K562 (cell line): ENCODE measurements at regions not wholly inside any gene's neighbourhood (a gene's known extent, or its start where the extent isn't known, plus 50 kb on each side); places are given as distances from the start of the nearest gene placed in this dataset.

Source experiments
- ATAC-seq: fragments of 200-7000 bp; cut with Tn5 transposase; 3 replicates; pipeline ENCODE4 v1.9.1; 2020; ENCODE audit warnings: moderate library complexity
- BruUV-seq: library from RNA; stranded (reverse); fragments of 400-500 nt; replicated peaks from 2 replicates; lab custom pipeline; 2021; lab: Mats Ljungman, UMichigan
- CTCF ChIA-PET: fragments of 300-600 bp; formaldehyde crosslinking; extraction: SDS; loops from one replicate; lab custom pipeline; 2021; ENCODE audit warnings: low intra/inter-chr PET ratio; lab: Yijun Ruan, JAX
- POLR2A ChIA-PET: fragments of 300-600, 350-650 bp; sonication (Branson Sonifier 250); formaldehyde crosslinking; extraction: SDS; loops from one replicate; lab custom pipeline; 2021; ENCODE audit warnings: antibody characterized with exemption, inconsistent platforms; lab: Yijun Ruan, JAX
- DNase-seq, 4 experiments: peaks; one replicate each; pipeline versions ENCODE4 v3.0.0 to v3.0.0-alpha.2; 2011 to 2018; ENCODE audit warnings: low spot score in 3 of 4, mixed read lengths in 3 of 4; ENCODE audit errors: extremely low read depth in 1 of 4
- FAIRE-seq: peaks from 2 replicates; lab custom pipeline; 2011; peaks lifted over from hg19 to GRCh38; lab: Jason Lieb, UNC
- H2AFZ ChIP-seq: 2 replicates; pipeline ENCODE4 v1.6.0; 2011; ENCODE audit warnings: low read depth, low read length, control low read depth, inconsistent platforms
- H3K27ac ChIP-seq: fragments of 200-600 bp; 3 replicates; pipeline ENCODE4 v1.8.0; 2011; ENCODE audit warnings: low read depth, mild to moderate bottlenecking, control low read depth, inconsistent platforms, low read length, moderate library complexity, mixed read lengths; ENCODE audit errors: extremely low read depth
- H3K27me3 ChIP-seq, 2 experiments: fragments of 300-600 bp in 1 of 2; 2 replicates in 1 of 2; 3 replicates in 1 of 2; pipeline versions ENCODE4 v1.6.0 to v1.8.0; 2011; ENCODE audit warnings: inconsistent platforms in 2 of 2, low read length in 2 of 2, mild to moderate bottlenecking in 1 of 2, mixed read lengths in 1 of 2, moderate library complexity in 1 of 2; ENCODE audit not compliant: control insufficient read depth in 2 of 2, insufficient read depth in 2 of 2
- H3K36me3 ChIP-seq: fragments of 300-600 bp; 3 replicates; pipeline ENCODE4 v1.8.0; 2011; ENCODE audit warnings: mild to moderate bottlenecking, low read length, inconsistent platforms; ENCODE audit not compliant: control insufficient read depth, insufficient read depth
- H3K4me1 ChIP-seq, 2 experiments: fragments of 200-600 bp in 1 of 2; replicated peaks in 1 of 2; 2 replicates in 1 of 2; 3 replicates in 1 of 2; pipeline versions ENCODE4 v1.5.1 to v1.8.0; 2011; ENCODE audit warnings: inconsistent platforms in 2 of 2, low read length in 2 of 2, mild to moderate bottlenecking in 1 of 2, mixed read lengths in 1 of 2, moderate library complexity in 1 of 2; ENCODE audit not compliant: control insufficient read depth in 2 of 2, insufficient read depth in 2 of 2
- H3K4me2 ChIP-seq: 2 replicates; pipeline ENCODE4 v1.6.1; 2011; ENCODE audit warnings: low read length, control low read depth, inconsistent platforms, mixed read lengths; ENCODE audit not compliant: insufficient read depth
- H3K4me3 ChIP-seq: fragments of 200-600 bp; sonication (generic), shearing (Covaris generic); 2 replicates; pipeline ENCODE4 v1.5.1; 2016; ENCODE audit warnings: control low read depth, inconsistent platforms
- H3K79me2 ChIP-seq: fragments of 200-600 bp; 3 replicates; pipeline ENCODE4 v1.8.0; 2011; ENCODE audit warnings: low read length, inconsistent platforms; ENCODE audit not compliant: control insufficient read depth, insufficient read depth
- H3K9ac ChIP-seq, 2 experiments: 2 replicates each; pipeline versions ENCODE4 v1.6.0 to v1.6.1; 2011; ENCODE audit warnings: low read depth in 2 of 2, low read length in 2 of 2, control low read depth in 1 of 2, inconsistent platforms in 1 of 2, mild to moderate bottlenecking in 1 of 2, mixed read lengths in 1 of 2; ENCODE audit not compliant: insufficient read depth in 1 of 2
- H3K9me1 ChIP-seq: one replicate; pipeline ENCODE4 v1.6.0; 2011; ENCODE audit warnings: inconsistent platforms, mild to moderate bottlenecking, low read length, moderate library complexity; ENCODE audit not compliant: control insufficient read depth, insufficient read depth
- H3K9me3 ChIP-seq: replicated peaks from 2 replicates; pipeline ENCODE4 v1.5.1; 2011; ENCODE audit warnings: low read depth, low read length, inconsistent platforms; ENCODE audit not compliant: control insufficient read depth, insufficient read depth
- H4K20me1 ChIP-seq: replicated peaks from 2 replicates; pipeline ENCODE4 v1.6.1; 2011; ENCODE audit warnings: low read length, inconsistent platforms, mixed read lengths; ENCODE audit not compliant: control insufficient read depth, insufficient read depth
- HDAC2 ChIP-seq: fragments of 450-650 bp; IDR thresholded peaks from 2 replicates; pipeline ENCODE4 v1.6.1; 2016; ENCODE audit warnings: mild to moderate bottlenecking
- MAFK ChIP-seq: IDR thresholded peaks from 2 replicates; pipeline ENCODE4 v1.6.1; 2011; ENCODE audit warnings: low read length, improper control_type of control experiment
- MTA1 ChIP-seq: fragments of 450-650 bp; IDR thresholded peaks from 2 replicates; pipeline ENCODE4 v1.6.1; 2017; ENCODE audit warnings: borderline replicate concordance
- NBN ChIP-seq: fragments of 450-650 bp; IDR thresholded peaks from 2 replicates; pipeline ENCODE4 v1.6.1; 2016; ENCODE audit warnings: low read depth, mild to moderate bottlenecking
- NR2C2 ChIP-seq, 2 experiments: fragments of 200-800 bp in 1 of 2; sonication (Bioruptor generic) in 1 of 2; sonication (generic) in 1 of 2; formaldehyde crosslinking in 1 of 2; IDR thresholded peaks; 2 replicates each; pipeline versions ENCODE4 v1.6.1 to v1.8.0; 2016 to 2022; ENCODE audit warnings: mild to moderate bottlenecking in 1 of 2, missing compliant biosample characterization in 1 of 2, missing genetic modification characterization in 1 of 2, missing genetic modification reagents in 1 of 2
- WGBS: fragments of 100-300 bp; shearing (Covaris generic); methylation state at CpG from one replicate; pipeline ENCODE4 v1.1.6; 2016; ENCODE audit warnings: low coverage, mixed read lengths; ENCODE audit not compliant: insufficient coverage; ENCODE audit errors: missing lambda C conversion rate; 5-methylcytosine and 5-hydroxymethylcytosine counted together
- in situ Hi-C: fragments of 300-500 bp; cut with MboI; formaldehyde crosslinking; loops from 4 replicates; pipeline ENCODE4 v1.15.0; 2018; ENCODE audit warnings: inconsistent platforms, mixed read lengths
- intact Hi-C: fragments of 100-400 bp; cut with micrococcal nuclease; formaldehyde crosslinking; loops from 2 replicates; pipeline ENCODE4 v1.14.2; 2022
- TF ChIP-seq, protein P1 (sequence below): fragments of 150-350 bp; IDR thresholded peaks from 2 replicates; pipeline ENCODE4 v1.6.1; 2014; ENCODE audit warnings: low read depth, mild to moderate bottlenecking, low read length, borderline replicate concordance
- TF ChIP-seq, protein P2 (sequence below): fragments of 250-450 bp; sonication (Bioruptor Pico); IDR thresholded peaks from 2 replicates; pipeline ENCODE4 v1.8.0; 2022; ENCODE audit warnings: moderate library complexity, mild to moderate bottlenecking, inconsistent platforms
- TF ChIP-seq, protein P3 (sequence below): IDR thresholded peaks from 2 replicates; pipeline ENCODE4 v1.6.1; 2011; ENCODE audit not compliant: insufficient read length; ENCODE audit errors: extremely low read depth
- TF ChIP-seq, protein P4 (sequence below): sonication (generic); formaldehyde crosslinking; IDR thresholded peaks from 2 replicates; pipeline ENCODE4 v1.5.0; 2020; ENCODE audit warnings: missing genetic modification reagents

DNA sequence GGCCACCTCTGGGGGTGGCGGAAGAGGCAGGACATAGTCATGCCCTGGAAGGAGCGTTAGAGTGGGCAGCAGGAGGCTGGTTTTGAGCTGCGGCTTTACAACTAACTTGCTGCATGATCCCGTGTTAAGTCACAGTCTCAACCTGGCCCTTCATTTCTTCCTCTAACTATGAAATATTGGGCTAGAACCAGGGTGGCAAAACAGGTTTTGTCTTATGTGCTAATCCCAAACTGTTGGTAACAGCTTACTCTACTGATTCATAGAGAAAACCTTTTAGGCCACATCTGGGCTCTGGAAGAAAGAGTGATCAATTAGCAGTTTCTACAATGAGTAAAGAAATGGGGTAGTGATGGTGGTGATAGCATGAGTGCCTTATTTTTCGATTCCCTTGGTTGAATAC is 74.1 kb upstream of the CLINT1 start (continued):
- TF ChIP-seq, protein P1, sequence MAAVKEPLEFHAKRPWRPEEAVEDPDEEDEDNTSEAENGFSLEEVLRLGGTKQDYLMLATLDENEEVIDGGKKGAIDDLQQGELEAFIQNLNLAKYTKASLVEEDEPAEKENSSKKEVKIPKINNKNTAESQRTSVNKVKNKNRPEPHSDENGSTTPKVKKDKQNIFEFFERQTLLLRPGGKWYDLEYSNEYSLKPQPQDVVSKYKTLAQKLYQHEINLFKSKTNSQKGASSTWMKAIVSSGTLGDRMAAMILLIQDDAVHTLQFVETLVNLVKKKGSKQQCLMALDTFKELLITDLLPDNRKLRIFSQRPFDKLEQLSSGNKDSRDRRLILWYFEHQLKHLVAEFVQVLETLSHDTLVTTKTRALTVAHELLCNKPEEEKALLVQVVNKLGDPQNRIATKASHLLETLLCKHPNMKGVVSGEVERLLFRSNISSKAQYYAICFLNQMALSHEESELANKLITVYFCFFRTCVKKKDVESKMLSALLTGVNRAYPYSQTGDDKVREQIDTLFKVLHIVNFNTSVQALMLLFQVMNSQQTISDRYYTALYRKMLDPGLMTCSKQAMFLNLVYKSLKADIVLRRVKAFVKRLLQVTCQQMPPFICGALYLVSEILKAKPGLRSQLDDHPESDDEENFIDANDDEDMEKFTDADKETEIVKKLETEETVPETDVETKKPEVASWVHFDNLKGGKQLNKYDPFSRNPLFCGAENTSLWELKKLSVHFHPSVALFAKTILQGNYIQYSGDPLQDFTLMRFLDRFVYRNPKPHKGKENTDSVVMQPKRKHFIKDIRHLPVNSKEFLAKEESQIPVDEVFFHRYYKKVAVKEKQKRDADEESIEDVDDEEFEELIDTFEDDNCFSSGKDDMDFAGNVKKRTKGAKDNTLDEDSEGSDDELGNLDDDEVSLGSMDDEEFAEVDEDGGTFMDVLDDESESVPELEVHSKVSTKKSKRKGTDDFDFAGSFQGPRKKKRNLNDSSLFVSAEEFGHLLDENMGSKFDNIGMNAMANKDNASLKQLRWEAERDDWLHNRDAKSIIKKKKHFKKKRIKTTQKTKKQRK, result no peak
- TF ChIP-seq, protein P2, sequence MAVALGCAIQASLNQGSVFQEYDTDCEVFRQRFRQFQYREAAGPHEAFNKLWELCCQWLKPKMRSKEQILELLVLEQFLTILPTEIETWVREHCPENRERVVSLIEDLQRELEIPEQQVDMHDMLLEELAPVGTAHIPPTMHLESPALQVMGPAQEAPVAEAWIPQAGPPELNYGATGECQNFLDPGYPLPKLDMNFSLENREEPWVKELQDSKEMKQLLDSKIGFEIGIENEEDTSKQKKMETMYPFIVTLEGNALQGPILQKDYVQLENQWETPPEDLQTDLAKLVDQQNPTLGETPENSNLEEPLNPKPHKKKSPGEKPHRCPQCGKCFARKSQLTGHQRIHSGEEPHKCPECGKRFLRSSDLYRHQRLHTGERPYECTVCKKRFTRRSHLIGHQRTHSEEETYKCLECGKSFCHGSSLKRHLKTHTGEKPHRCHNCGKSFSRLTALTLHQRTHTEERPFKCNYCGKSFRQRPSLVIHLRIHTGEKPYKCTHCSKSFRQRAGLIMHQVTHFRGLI (CRISPR knock-in tag), result no peak

DNA sequence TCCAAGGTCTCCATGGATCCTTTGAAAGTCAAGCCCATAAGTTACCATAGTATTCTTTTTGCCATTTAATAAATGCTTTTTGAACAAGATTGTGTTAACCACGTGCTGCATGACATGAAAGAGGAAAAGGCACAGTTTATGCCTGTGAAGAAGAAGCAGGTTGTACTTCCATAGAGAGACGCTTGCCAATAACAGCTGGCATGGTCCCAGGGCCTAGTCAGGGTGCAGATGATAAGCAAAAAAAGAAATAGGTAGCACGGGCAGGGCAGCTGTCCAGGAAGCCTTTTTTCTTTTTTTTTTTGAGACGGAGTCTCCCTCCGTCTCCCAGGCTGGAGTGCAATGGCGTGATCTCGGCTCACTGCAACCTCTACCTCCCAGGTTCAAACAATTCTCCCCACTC is 71.8 kb upstream of the CLINT1 start:
- Histone ChIP-seq H3K4me3 (no peak overlapping the region), H3K27me3 (peaks cover 0 to 6% of the 10 kb centered on the region in 2 experiments; a peak in 2 of 5 replicates), H3K9ac (no peak overlapping the region), H3K36me3 (no peaks in the 10 kb centered on the region), H3K9me1 (no peaks in the 10 kb centered on the region), H3K27ac (no peak overlapping the region), H3K79me2 (no peaks in the 10 kb centered on the region), H2AFZ (no peak overlapping the region), H3K4me1 (no peaks in the 10 kb centered on the region; a peak in 2 of 5 replicates)
- intact Hi-C loops, result no loop called here
- 8% methylated on average over 4 of the region's 7 CpGs for WGBS
- POLR2A ChIA-PET, result interaction anchor here (0.6 to 1.0 kb wide), 2 partner anchors 18 to 95 kb away, joined by 3 to 5 read pairs; no protein-coding TSS in a partner anchor
- CTCF ChIA-PET, result no interaction called here
- no TSS peak for BruUV-seq
- TF ChIP-seq MTA1 (no peak), MAFK (no peak), HDAC2 (no peak), NBN (no peak), NR2C2 (CRISPR knock-in tag; IDR thresholded peaks at IDR 0.05) (no peak), NR2C2 (tag; IDR thresholded peaks at IDR 0.05) (no peak)
- TF ChIP-seq, protein P3, sequence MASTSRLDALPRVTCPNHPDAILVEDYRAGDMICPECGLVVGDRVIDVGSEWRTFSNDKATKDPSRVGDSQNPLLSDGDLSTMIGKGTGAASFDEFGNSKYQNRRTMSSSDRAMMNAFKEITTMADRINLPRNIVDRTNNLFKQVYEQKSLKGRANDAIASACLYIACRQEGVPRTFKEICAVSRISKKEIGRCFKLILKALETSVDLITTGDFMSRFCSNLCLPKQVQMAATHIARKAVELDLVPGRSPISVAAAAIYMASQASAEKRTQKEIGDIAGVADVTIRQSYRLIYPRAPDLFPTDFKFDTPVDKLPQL, result no peak
- TF ChIP-seq, protein P4, sequence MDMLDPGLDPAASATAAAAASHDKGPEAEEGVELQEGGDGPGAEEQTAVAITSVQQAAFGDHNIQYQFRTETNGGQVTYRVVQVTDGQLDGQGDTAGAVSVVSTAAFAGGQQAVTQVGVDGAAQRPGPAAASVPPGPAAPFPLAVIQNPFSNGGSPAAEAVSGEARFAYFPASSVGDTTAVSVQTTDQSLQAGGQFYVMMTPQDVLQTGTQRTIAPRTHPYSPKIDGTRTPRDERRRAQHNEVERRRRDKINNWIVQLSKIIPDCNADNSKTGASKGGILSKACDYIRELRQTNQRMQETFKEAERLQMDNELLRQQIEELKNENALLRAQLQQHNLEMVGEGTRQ (CRISPR knock-in tag), result no peak
- TF ChIP-seq, all 486 proteins: peak for 0
- Histone ChIP-seq H3K4me2 (no peak overlapping the region), H4K20me1 (no peaks in the 10 kb centered on the region), H3K9me3 (no peaks in the 10 kb centered on the region)
- in situ Hi-C loops, result no loop called here
- DNase-seq (no peak), ATAC-seq (no peak), FAIRE-seq (no peak)
